HepG2 (cell line): ENCODE measurements at regions not wholly inside any gene's neighbourhood (a gene's known extent, or its start where the extent isn't known, plus 50 kb on each side); places are given as distances from the start of the nearest gene placed in this dataset.

Experiments used
- BORCS8-MEF2B ChIP-seq: sonication (generic); formaldehyde crosslinking; IDR thresholded peaks from 2 replicates; pipeline ENCODE4 v1.8.0; 2022; ENCODE audit warnings: mild to moderate bottlenecking, missing genetic modification reagents
- CCAR2 ChIP-seq: fragments of 200-400 bp; formaldehyde crosslinking; optimal IDR thresholded peaks from 2 replicates; pipeline ENCODE3; 2018; ENCODE audit warnings: low read depth, mild to moderate bottlenecking, low read length, moderate library complexity
- KLF13 ChIP-seq: sonication (generic); formaldehyde crosslinking; IDR thresholded peaks from 2 replicates; pipeline ENCODE4 v1.4.0; 2020; ENCODE audit warnings: mild to moderate bottlenecking, missing genetic modification reagents
- KLF9 ChIP-seq: IDR thresholded peaks from 2 replicates; pipeline ENCODE4 v1.6.1; 2016; ENCODE audit warnings: low read depth
- MEF2D ChIP-seq: sonication (generic); formaldehyde crosslinking; IDR thresholded peaks from 2 replicates; pipeline ENCODE4 v1.5.1; 2020; ENCODE audit warnings: mild to moderate bottlenecking, missing genetic modification reagents
- POLR2A ChIP-seq, 2 experiments: IDR thresholded peaks; 2 replicates each; pipeline ENCODE4 v1.6.1; 2011; ENCODE audit warnings: low read depth in 2 of 2, low read length in 2 of 2, mild to moderate bottlenecking in 1 of 2, moderate library complexity in 1 of 2; ENCODE audit not compliant: insufficient read depth in 1 of 2
- SRSF9 ChIP-seq: fragments of 200-400 bp; formaldehyde crosslinking; IDR thresholded peaks from 2 replicates; pipeline ENCODE4 v1.6.1; 2018; ENCODE audit warnings: borderline replicate concordance, mild to moderate bottlenecking, low read depth, low read length; ENCODE audit not compliant: insufficient read depth, poor library complexity, severe bottlenecking
- XRCC5 ChIP-seq: fragments of 200-400 bp; formaldehyde crosslinking; optimal IDR thresholded peaks from 2 replicates; pipeline ENCODE3; 2017; ENCODE audit warnings: mild to moderate bottlenecking, low read length
- ZNF138 ChIP-seq: sonication (generic); formaldehyde crosslinking; IDR thresholded peaks from 2 replicates; pipeline ENCODE4 v1.5.0; 2020; ENCODE audit warnings: mild to moderate bottlenecking, low read depth, missing genetic modification reagents
- ZNF788 ChIP-seq: sonication (generic); formaldehyde crosslinking; IDR thresholded peaks from 2 replicates; pipeline ENCODE4 v1.5.0; 2020; ENCODE audit warnings: mild to moderate bottlenecking, missing genetic modification reagents, borderline replicate concordance
- TF ChIP-seq, protein P1 (sequence below): sonication (generic); formaldehyde crosslinking; conservative IDR thresholded peaks from 2 replicates; pipeline ENCODE4 v1.8.1; 2023; ENCODE audit warnings: missing genetic modification reagents

DNA sequence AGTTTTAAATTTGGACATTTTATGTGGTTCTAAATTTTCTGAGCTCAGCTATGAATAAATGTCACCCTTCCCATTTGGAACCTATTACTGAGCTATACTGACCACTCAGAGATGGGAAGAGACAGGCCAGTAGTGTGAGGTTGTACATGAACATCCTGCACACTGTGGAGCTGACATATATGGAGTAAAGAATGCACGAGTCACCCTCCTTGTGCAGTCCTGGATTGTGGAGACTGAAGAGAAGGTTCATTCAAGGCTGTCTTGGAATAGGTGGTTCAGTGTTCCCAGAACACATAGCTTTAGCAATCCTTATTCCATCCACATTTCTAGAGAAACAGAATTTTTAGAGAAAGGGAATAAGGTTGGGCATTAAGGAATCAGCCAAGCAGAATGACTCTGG, 50.3 kb upstream of the OGFRL1 start:
- TF ChIP-seq MEF2D (CRISPR knock-in tag) (no peak), KLF13 (CRISPR knock-in tag) (no peak), POLR2A (IDR thresholded peaks at IDR 0.05; ENCODE audit: insufficient read depth in 1 of 2, low read depth in 2 of 2, low read length in 2 of 2) (no peak), BORCS8-MEF2B (CRISPR knock-in tag) (no peak), SRSF9 (no peak), ZNF138 (CRISPR knock-in tag) (no peak), KLF9 (CRISPR knock-in tag) (no peak), XRCC5 (no peak), ZNF788 (CRISPR knock-in tag) (no peak), CCAR2 (no peak)
- TF ChIP-seq, protein P1, sequence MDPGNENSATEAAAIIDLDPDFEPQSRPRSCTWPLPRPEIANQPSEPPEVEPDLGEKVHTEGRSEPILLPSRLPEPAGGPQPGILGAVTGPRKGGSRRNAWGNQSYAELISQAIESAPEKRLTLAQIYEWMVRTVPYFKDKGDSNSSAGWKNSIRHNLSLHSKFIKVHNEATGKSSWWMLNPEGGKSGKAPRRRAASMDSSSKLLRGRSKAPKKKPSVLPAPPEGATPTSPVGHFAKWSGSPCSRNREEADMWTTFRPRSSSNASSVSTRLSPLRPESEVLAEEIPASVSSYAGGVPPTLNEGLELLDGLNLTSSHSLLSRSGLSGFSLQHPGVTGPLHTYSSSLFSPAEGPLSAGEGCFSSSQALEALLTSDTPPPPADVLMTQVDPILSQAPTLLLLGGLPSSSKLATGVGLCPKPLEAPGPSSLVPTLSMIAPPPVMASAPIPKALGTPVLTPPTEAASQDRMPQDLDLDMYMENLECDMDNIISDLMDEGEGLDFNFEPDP (CRISPR knock-in tag) = no peak
